ENCODE measurements at regions not wholly inside any gene's neighbourhood (a gene's known extent, or its start where the extent isn't known, plus 50 kb on each side); places are given as distances from the start of the nearest gene placed in this dataset.
"Not testable (repeated sequence)": the region's sequence is repeated elsewhere in the genome, so short reads cannot be mapped to it uniquely, and the experiment has no call there.

DNA sequence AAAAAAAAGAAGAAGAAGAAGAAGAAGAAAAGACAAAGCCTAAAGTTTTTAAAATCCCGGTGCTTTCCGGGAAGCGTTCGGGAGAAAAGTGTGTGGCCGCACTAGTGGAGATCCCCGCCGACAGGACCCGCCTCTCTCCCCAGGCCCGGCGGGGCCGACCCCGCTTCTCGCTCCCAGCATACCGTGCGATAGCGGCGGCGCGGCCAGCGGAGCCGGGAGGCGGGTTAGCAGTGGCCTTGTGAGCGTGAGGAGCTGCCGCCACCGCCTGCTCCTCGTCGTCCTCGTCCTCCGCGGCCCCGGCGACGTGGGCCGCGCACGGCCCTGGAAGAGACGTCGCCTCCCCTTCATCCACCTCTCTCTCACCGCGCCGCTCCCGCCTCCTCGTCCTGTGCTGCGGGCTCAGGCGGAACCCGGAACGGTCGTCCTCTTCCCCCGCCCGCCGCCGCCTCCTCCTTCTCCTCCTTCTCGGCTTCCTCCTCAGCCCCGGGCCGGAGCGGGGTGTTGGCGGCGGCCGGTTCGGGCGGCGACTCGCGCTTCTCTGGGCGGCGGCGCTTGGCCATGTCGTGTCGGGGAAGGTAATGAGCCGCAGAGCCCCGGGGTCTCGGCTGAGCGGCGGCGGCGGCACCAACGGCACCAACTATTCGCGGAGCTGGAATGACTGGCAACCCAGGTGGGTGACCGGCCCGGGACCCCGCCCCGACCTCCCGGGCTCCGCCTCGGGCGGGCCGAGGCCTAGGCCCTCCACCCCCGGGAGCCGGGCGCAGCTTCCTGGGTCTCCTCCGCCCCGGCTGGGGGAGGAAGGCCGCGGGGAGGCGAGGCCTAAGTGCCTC lies 62.6 kb upstream of the CDR2 start:
- DNase-seq (ENCODE audit: low read depth in 1 of 2, low spot score in 1 of 2): peak; percentile 27 to 43

DNA sequence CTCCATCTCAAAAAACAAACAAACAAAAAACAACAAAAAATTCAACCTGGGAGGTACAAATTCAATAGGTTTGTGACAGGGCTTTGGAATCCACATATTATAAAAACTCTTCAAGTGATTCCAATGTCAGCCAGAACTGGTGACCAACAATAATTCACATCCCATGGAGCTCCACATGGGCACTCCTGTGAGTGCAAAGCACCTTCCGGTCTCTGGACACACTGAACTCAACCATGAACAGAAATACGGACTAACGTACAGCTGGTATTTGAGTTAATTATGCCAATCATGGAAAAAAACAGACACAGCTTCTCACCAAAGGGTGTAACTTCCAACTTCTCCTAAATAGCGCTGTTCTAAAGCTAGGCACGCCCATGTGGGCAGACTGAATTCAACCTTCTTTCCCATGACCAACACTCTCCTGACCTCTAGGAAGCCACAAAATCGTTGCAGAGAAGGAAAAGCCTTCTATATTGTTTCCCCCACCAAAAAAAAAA lies 62.0 kb upstream of the CDR2 start:
- DNase-seq (ENCODE audit: low read depth in 1 of 2, low spot score in 1 of 2): not testable (repeated sequence)

DNA sequence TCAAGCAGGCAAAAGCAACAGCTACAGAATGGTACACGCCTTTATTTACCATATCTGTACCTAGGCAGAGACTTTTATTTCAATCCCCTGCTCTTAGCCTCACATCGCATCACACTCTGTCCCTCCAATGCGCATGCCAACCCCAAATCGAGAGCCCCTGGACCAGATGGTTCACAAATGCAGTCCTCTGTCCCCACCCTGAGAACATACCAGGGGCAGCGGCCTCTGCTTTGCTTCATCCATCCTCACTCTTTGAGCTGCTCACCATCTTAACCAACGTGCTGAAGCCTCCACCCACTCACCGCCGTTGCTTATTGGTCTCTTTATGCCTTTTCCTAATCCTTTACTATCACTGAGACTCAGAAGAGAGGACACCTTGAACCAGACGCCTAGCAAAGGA lies 56.9 kb upstream of the CDR2 start:
- DNase-seq (ENCODE audit: low read depth in 1 of 2, low spot score in 1 of 2): not testable (repeated sequence)

DNA sequence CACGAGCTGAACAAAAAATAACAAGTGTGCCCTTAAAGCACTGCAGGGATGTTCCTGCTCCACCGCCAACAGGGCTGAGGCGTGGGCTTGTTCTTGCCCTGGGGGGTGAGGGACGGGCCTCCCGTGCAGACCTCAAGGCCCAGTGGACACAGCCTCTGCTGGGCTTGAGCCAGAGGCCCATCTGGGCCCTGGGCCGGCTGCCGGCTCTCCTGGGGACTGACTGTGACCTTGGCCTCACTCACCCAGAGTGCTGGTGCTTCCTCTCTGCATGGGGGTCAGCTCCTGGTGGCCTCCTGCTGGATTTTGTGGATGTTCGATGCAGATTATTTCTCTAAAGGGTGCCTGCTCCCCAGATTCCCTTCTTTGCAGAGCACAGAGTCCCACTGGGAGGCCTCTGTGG lies 54.2 kb upstream of the CDR2 start:
- DNase-seq (ENCODE audit: low read depth in 1 of 2, low spot score in 1 of 2): no peak

DNA sequence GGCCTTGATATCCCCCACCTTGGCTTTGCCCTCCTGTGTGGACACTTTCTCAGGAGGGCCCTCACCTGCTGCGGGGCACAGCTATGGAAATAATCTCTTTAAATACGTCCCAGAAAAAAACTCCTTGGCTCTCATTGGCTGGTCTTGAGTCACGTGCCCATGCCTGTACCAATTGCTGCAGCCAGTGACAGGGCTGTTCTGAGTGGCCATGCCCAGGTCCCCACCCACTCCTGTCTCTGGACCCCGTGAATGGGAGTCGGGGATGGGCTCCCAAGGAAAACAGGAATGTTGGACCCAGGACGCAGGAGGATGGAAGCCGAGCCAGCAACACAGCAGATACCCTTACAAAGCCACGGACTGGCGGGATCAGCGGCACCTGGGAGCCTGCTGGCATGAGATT lies 53.1 kb upstream of the CDR2 start:
- DNase-seq (ENCODE audit: low read depth in 1 of 2, low spot score in 1 of 2): no peak

DNA sequence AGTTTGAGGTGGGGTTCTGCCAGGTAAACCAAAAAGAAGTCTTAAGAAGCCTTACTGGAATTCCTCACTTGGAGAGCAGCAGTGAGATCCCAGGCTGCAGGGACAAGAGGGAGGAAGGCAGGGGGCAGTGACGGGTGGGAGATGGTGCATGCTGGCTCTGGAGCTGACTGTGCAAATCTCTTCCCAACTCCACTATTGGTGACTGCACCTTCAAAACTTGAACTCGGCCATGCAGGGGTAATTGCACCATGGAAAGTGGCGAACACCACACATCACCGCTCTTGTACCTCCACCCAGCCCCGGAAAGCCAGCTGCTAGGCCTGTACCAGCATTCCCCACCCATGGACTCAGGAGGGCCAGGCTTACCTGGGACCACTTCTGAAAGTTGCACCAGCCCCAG lies 51.4 kb upstream of the CDR2 start:
- no peak for DNase-seq (ENCODE audit: low read depth in 1 of 2, low spot score in 1 of 2)

DNA sequence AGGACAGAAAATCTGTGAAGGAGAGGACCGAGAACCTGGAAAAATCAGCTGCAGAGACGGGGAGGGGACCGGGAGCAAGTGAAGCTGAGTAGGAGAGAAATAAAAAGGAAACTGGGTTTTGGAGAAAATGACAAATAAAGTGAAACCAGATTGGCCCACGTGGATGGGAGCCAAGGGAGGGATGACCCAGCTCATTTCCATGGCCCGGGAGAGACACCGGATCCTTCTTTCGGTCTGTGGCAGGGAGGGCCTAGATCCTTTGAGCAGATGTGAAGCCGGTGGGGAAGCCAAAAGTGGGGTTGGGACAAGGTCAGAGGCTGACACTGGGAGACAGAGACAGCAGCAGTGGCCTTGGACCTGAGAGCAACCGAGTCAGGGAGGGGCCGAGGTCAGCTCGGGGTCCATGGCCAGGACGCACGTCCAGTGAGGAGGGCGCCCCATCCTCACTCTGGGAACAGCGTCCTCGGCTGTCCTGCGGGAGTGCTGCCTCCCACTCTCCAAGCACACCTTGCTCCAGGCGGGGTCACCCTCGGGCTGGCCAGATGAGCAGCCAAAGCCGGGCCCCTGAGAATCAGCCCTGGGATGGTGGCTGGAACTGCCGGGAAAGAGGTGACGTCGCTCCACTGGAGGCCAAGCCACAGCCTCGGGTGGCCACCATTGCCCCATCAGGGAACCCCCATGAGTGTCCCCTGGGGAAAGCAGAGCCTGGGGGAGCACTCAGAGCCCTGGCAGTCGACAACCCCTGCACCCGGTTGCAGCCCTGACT lies 50.8 kb upstream of the CDR2 start:
- DNase-seq (ENCODE audit: low read depth in 1 of 2, low spot score in 1 of 2): no peak

DNA sequence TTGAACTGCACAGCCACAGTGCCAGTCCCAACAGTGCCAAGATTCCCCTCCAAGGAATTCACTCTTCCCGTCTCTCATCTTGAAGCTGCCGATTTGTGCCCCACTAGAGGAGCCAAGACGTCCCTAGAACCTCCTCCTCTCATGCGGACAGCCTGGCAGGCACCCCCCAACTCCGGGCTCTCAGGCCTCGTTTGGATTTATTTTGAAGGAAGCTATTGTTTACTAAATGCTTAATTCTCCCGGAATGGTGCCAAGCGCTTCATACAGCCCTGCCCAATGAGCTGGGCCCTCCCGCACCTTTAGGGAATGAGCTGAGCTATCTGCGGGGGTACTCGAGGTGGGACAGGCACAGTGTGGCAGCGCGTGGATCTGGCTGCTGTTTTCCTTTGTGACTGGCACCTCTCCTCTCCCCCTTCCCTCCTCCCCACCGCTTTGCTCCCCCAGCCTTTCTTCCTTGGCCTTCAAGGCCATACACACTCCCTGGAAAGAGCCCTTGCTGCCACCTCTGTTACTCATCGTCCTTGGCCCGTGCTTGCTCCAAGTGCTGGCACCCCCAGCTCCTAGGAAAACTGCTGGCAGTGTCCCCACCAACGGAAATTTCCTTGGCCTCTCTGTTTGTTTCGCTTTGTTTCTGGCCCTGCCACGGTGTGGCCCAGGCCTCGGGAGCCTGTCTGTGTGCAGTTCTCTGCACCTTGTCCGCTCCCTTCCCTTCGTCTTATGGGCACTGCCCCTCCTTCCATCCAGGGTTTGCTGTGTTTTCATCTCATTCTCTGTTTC lies 49.9 kb upstream of the CDR2 start:
- no peak for DNase-seq (ENCODE audit: low read depth in 1 of 2, low spot score in 1 of 2)

All from activated T-helper 1 cell treated with anti-CD3 and anti-CD28 coated beads, Interleukin-2, amount 50 U/mL, for 16 hours (primary cell).